ENCODE measurements at regions not wholly inside any gene's neighbourhood (a gene's known extent, or its start where the extent isn't known, plus 50 kb on each side); places are given as distances from the start of the nearest gene placed in this dataset.

DNA sequence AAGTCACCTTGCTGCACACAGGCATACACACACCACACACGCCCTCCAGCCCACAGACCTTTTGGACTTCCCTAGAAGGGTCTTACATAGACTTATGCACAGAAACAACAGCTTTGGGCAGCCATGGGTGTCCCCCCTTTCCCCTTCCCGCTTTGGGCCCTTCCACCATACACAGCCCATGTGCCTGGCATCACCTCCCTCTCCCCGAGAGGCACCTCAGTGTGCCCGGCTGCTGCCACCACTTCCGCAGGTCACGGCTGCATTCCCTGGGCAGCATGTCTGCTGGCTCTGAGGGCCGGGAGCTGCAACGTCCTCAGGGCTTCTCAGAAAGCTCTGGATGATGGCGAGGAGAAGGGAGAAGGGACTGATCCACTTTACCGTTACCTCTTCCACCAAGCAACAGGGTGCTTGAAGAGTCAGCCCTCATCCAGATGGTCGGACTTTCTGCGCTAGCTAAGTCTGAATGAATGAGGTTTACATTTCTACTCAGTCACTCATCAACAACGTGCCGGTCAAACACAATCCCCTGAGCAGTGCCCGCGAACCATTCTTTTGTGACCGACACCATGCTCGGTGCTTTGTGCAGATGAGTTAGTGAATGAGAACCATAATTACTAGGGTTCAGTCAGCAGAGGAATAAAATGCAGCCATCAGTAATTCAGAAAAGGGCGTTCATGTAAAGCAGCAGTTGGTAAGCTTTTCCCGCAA, 72.2 kb upstream of the BCL11B start:
- no peak for TF ChIP-seq CTCF (IDR thresholded peaks at IDR 0.05; ENCODE audit: low read depth, low read length)
- TF ChIP-seq POLR2A (IDR thresholded peaks at IDR 0.05; ENCODE audit: extremely low read depth, insufficient read length) = no peak
- TF ChIP-seq, protein P1, sequence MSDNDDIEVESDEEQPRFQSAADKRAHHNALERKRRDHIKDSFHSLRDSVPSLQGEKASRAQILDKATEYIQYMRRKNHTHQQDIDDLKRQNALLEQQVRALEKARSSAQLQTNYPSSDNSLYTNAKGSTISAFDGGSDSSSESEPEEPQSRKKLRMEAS (IDR thresholded peaks at IDR 0.05; ENCODE audit: low read depth, low read length) = no peak
